CD4-positive, alpha-beta T cell treated with Interleukin-12 subunit alpha and Interleukin-12 subunit beta, for 1 hour (primary cell): ENCODE measurements at regions not wholly inside any gene's neighbourhood (a gene's known extent, or its start where the extent isn't known, plus 50 kb on each side); places are given as distances from the start of the nearest gene placed in this dataset.

Experiments
- DNase-seq: peaks from one replicate; pipeline ENCODE4 v3.0.0-alpha.2; 2020

GRCh38 chr10:133002685-133003084 is 60.3 kb upstream of the CFAP46 start:
- no peak for DNase-seq

DNA sequence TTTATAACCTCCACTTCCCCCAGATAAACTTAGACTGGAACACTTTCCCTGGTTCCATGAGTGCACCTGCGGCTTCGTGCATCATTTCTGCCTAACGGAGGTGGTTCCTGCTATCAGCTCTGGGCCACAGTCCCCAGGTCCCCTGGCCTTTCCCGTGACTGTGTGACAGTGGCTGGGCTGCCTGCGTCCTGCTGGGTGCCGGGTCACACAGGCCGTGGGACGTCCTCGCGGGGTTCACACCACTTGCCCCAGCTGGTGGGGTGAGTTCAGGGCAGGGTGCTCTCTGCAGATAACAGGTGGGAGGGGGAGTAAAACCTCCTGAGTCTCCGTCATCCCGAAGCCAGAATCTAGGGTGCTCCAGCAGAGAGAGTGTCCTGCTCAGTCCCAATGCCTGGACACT is 58.7 kb upstream of the CFAP46 start:
- DNase-seq = no peak

GRCh38 chr10:133000648-133001047 is 58.3 kb upstream of the CFAP46 start:
- no peak for DNase-seq

GRCh38 chr10:132997517-132998265 is 55.3 kb upstream of the CFAP46 start:
- DNase-seq = no peak

GRCh38 chr10:132996603-132997343 is 54.4 kb upstream of the CFAP46 start:
- no peak for DNase-seq

DNA sequence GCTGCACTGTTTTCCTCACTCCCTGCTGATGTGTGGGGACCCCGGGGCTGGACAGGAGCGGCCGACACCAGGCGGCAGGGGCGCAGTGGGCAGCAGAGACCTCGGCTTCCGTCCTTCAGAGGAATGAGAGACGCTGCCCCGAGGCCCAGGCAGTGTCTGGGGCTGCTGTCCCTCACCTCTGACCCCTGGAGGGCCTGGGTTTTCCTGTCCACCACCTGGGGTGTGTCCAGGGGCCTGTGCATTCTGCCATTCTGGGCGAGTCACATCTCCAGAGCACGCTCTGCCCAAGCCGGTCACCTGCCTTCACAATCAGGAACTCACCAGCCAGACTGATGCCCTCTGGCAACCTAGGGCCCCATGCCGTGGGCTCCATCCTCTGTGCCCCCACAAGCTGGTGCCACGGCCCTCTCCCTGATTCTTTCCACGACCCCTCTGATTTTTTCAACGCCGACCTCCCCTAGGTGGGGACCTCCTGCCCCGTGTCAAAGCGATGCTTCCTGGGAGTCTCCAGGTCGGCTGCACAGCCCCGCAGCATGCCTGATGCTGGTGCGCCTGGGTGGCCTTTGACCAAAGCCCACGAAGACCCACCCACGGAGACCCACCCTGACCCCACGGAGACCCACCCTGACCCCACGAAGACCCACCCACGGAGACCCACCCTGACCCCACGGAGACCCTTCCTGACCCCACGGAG is 53.7 kb upstream of the CFAP46 start:
- no peak for DNase-seq

DNA sequence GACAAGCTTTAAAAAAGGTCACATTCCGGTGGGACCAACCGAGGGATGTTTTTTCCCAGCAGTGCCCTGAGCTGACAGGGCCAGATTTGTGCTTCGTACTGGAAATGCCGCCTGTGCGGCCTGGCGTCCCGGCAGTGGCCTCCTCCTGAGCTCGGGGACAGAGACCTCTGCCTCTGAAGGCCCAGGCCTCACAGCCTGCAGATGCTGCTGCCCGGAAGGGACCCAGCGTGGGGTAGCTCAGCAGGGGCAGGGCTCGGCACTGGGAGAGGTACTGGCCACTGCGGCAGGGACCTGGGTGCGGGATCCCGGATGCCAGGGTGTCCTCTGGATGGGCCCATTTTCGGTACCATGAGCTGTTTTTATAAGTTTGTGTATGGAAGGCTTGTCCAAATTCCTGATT is 52.4 kb upstream of the CFAP46 start:
- DNase-seq = no peak

DNA sequence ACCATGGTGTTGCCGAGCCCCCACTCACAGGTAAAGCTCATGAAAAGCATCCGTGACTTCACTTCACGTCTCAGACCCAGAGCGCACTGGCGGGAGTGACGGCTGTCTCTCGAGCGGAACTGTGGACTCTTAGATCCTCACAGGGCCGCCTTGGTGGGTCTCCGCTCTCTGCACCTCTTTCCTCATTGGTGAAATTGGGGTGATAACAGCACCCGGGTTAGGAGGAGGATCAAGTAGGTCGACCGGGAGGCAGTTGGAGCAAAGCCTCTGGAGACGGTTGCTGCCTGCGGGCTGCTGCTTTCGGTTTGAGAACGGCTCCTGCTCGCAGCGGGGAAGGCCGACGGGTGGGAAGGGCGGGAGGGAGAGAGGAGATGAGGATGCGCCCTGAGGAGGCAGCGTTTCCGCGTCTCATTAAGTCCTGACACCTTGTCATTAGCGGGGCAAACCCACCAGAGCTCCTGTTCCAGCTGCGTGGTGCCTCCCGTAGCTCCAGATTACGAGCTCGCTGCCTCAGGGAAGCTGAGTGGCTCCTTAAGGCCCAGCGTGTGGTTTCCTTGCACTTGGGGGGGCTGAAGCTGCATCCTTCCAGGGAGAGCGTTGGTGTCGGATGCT is 51.9 kb upstream of the CFAP46 start:
- no peak for DNase-seq

DNA sequence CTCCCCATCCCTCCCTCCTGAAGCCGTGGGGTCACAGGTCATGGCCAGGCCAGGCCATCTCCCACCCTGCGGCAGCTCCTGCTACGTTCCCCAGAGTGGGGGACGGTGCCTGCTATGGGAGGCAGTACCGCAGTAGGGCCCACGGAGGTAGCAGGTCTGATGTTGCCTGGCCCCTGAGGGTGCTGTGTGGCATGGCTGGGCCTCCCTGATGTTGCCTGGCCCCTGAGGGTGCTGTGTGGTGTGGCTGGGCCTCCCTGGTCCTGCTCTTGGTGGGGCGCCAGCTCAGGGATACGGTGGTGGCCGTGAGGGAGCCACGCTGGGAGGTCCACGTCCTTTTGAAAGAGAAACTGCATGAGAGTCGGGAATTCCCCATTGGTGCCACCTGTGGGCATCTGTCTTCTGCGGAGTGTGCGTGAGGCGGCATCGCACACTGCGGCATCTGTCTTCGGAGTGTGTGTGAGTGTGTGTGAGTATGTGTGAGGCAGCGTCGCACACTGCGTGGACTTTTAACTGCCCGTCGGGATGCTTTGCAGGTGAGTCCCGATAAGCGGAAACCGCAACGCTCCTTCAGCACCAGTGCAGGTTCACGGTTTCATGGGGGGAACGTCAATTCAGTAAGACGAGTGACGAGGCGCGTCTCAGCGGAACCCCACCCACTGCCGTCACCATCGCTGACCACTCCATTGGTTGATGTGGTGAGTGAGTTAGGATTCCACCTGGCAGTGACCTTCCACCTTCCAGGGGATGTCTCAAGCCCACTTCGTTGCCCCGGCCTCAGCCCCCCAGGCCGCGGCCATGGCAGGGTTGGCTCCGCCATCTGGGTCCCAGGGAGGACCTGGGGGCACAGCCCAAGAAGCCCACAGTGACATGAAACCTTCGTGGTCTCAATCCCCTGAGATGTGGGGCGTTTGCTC is 51.2 kb upstream of the CFAP46 start:
- DNase-seq = no peak

- no peak for DNase-seq
These were observed 50.3 kb upstream of the CFAP46 start for GRCh38 chr10:132992433-132993215.
